Left lung (tissue), 4 donors: ENCODE measurements at regions not wholly inside any gene's neighbourhood (a gene's known extent, or its start where the extent isn't known, plus 50 kb on each side); places are given as distances from the start of the nearest gene placed in this dataset.

Experiments used
- ATAC-seq: fragments of 200-7000 bp; cut with Tn5 transposase; one replicate; pipeline ENCODE4 v1.9.1; 2020; ENCODE audit warnings: moderate library complexity
- DNase-seq, 4 donors: peaks; one replicate each; pipeline ENCODE4 v3.0.0-alpha.2; 2013 to 2020
- H3K27ac ChIP-seq, 2 donors: fragments of 200-600 bp; sonication (generic) in 1 of 2; one replicate each; pipeline versions ENCODE4 v1.5.0 to v1.8.0; 2020 to 2021
- H3K27me3 ChIP-seq, 2 donors: fragments of 200-600 bp; sonication (generic) in 1 of 2; one replicate each; pipeline versions ENCODE4 v1.5.0 to v1.8.0; 2020 to 2021
- H3K36me3 ChIP-seq, 2 donors: fragments of 200-600 bp; sonication (generic) in 1 of 2; one replicate each; pipeline versions ENCODE4 v1.5.0 to v1.8.0; 2020 to 2021
- H3K4me1 ChIP-seq, 2 donors: fragments of 200-600 bp; one replicate each; pipeline ENCODE4 v1.8.0; 2021
- H3K4me3 ChIP-seq, 2 donors: fragments of 200-600 bp; sonication (generic) in 1 of 2; one replicate each; pipeline versions ENCODE4 v1.5.0 to v1.8.0; 2020 to 2021; ENCODE audit warnings: mild to moderate bottlenecking in 1 of 2
- H3K9me3 ChIP-seq, 2 donors: fragments of 200-600 bp; sonication (generic) in 1 of 2; one replicate each; pipeline versions ENCODE4 v1.5.0 to v1.8.0; 2020 to 2021
- CTCF ChIP-seq, 2 donors: fragments of 200-600 bp; sonication (generic) in 1 of 2; IDR thresholded peaks; one replicate each; pipeline versions ENCODE4 v1.5.0 to v1.8.0; 2021; ENCODE audit warnings: antibody characterized with exemption in 2 of 2
- intact Hi-C, 2 donors: fragments of 100-400 bp; cut with DNase I; formaldehyde crosslinking; loops; one replicate each; pipeline versions ENCODE4 v1.11.2 to v1.14.2; 2022
- donor health status: DM: no; HTN: yes; CAD: no.
- donor health status: DM: no; HTN: no; CAD: no.

- no peak for TF ChIP-seq CTCF (IDR thresholded peaks at IDR 0.05)
- intact Hi-C loops = no loop called here
- no peaks in the 10 kb centered on the region for H3K9me3 ChIP-seq
- ATAC-seq (no peak), DNase-seq (no peak)
- H3K36me3 ChIP-seq = no peaks in the 10 kb centered on the region
- no peak overlapping the region for H3K4me3 ChIP-seq
- no peaks in the 10 kb centered on the region for H3K27me3 ChIP-seq
- no peak overlapping the region for H3K27ac ChIP-seq
- H3K4me1 ChIP-seq = no peaks in the 10 kb centered on the region
These were observed 87.9 kb upstream of the WASF3 start for GRCh38 chr13:26469602-26470001.

- intact Hi-C loops = no loop called here
- no peak overlapping the region for H3K27ac ChIP-seq
- no peak for ATAC-seq
- no peaks in the 10 kb centered on the region for H3K4me1 ChIP-seq
- no peaks in the 10 kb centered on the region for H3K36me3 ChIP-seq
- no peak overlapping the region for H3K4me3 ChIP-seq
- TF ChIP-seq CTCF (IDR thresholded peaks at IDR 0.05) = no peak
- no peaks in the 10 kb centered on the region for H3K27me3 ChIP-seq
- no peak for DNase-seq
- H3K9me3 ChIP-seq = no peaks in the 10 kb centered on the region
These were observed 85.7 kb upstream of the WASF3 start for GRCh38 chr13:26471807-26472206.

- Histone ChIP-seq H3K36me3 (no peaks in the 10 kb centered on the region), H3K4me1 (no peaks in the 10 kb centered on the region), H3K27ac (no peak overlapping the region), H3K9me3 (no peaks in the 10 kb centered on the region), H3K4me3 (no peak overlapping the region), H3K27me3 (no peaks in the 10 kb centered on the region)
- intact Hi-C loops = no loop called here
- DNase-seq (no peak), ATAC-seq (peak; percentile 40)
- no peak for TF ChIP-seq CTCF (IDR thresholded peaks at IDR 0.05)
These were observed 83.8 kb upstream of the WASF3 start for GRCh38 chr13:26473571-26474230.

- no peak for ATAC-seq
- Histone ChIP-seq H3K27me3 (no peaks in the 10 kb centered on the region), H3K9me3 (no peaks in the 10 kb centered on the region), H3K36me3 (no peaks in the 10 kb centered on the region), H3K27ac (no peak overlapping the region), H3K4me1 (no peaks in the 10 kb centered on the region), H3K4me3 (no peak overlapping the region)
- DNase-seq = no peak
- no peak for TF ChIP-seq CTCF (IDR thresholded peaks at IDR 0.05)
- intact Hi-C loops = no loop called here
These were observed 83.2 kb upstream of the WASF3 start for GRCh38 chr13:26474286-26474685.

GRCh38 chr13:26475176-26476110 is 82.0 kb upstream of the WASF3 start:
- intact Hi-C loops = no loop called here
- H3K27ac ChIP-seq = no peak overlapping the region
- DNase-seq (no peak), ATAC-seq (peak; percentile 65)
- H3K36me3 ChIP-seq = no peaks in the 10 kb centered on the region
- H3K9me3 ChIP-seq = no peaks in the 10 kb centered on the region
- no peaks in the 10 kb centered on the region for H3K27me3 ChIP-seq
- H3K4me1 ChIP-seq = no peaks in the 10 kb centered on the region
- no peak overlapping the region for H3K4me3 ChIP-seq
- no peak for TF ChIP-seq CTCF (IDR thresholded peaks at IDR 0.05)
